GM10266 (cell line): ENCODE measurements at regions not wholly inside any gene's neighbourhood (a gene's known extent, or its start where the extent isn't known, plus 50 kb on each side); places are given as distances from the start of the nearest gene placed in this dataset.

Source experiments
- DNase-seq: peaks from one replicate; pipeline ENCODE4 v3.0.0; 2012; ENCODE audit errors: extremely low spot score
- CTCF ChIP-seq: IDR thresholded peaks from 2 replicates; pipeline ENCODE4 v1.5.1; 2012; ENCODE audit warnings: mild to moderate bottlenecking, low read depth; ENCODE audit not compliant: control insufficient read depth, insufficient read depth; ENCODE audit errors: missing control alignments

GRCh38 chr1:192958871-192959270, 100.3 kb downstream of the UCHL5 start:
- DNase-seq, result no peak
- TF ChIP-seq CTCF, result no peak

- no peak for TF ChIP-seq CTCF
- no peak for DNase-seq
These were observed 99.4 kb downstream of the UCHL5 start for GRCh38 chr1:192959657-192960186.
